Umbilical cord (tissue), 1 donor: ENCODE measurements at regions not wholly inside any gene's neighbourhood (a gene's known extent, or its start where the extent isn't known, plus 50 kb on each side); places are given as distances from the start of the nearest gene placed in this dataset.

ENCODE experiments used
- DNase-seq: peaks from one replicate; pipeline ENCODE4 v3.0.0-alpha.2; 2015; ENCODE audit warnings: low spot score

- DNase-seq: no peak
Measured at GRCh38 chr18:67380867-67381266, 135.7 kb downstream of the DSEL start.

- no peak for DNase-seq
Measured at GRCh38 chr18:67379981-67380380, 136.5 kb downstream of the DSEL start.

- DNase-seq: no peak
Measured at GRCh38 chr18:67376372-67376771, 140.1 kb downstream of the DSEL start.

- DNase-seq: no peak
Measured at GRCh38 chr18:67373636-67374035, 142.9 kb downstream of the DSEL start.

- DNase-seq: no peak
Measured at GRCh38 chr18:67367540-67367939, 149.0 kb downstream of the DSEL start.

GRCh38 chr18:67363694-67364093 lies 152.8 kb downstream of the DSEL start:
- DNase-seq: no peak

- no peak for DNase-seq
Measured at GRCh38 chr18:67362906-67363305, 153.6 kb downstream of the DSEL start.

GRCh38 chr18:67359873-67360838 lies 156.4 kb downstream of the DSEL start:
- DNase-seq: peak; percentile 94

GRCh38 chr18:67358947-67359346 lies 157.6 kb downstream of the DSEL start:
- DNase-seq: no peak

- DNase-seq: no peak
Measured at GRCh38 chr18:67354692-67355091, 161.8 kb downstream of the DSEL start.

GRCh38 chr18:67354091-67354490 lies 162.4 kb downstream of the DSEL start:
- no peak for DNase-seq

- DNase-seq: no peak
Measured at GRCh38 chr18:67347438-67347837, 169.1 kb downstream of the DSEL start.

- no peak for DNase-seq
Measured at GRCh38 chr18:67342159-67342558, 174.4 kb downstream of the DSEL start.

GRCh38 chr18:67337696-67338095 lies 178.8 kb downstream of the DSEL start:
- no peak for DNase-seq

- no peak for DNase-seq
Measured at GRCh38 chr18:67331857-67332256, 184.7 kb downstream of the DSEL start.

GRCh38 chr18:67319109-67319508 lies 197.4 kb downstream of the DSEL start:
- DNase-seq: no peak

- no peak for DNase-seq
Measured at GRCh38 chr18:67318651-67319050, 197.9 kb downstream of the DSEL start.

GRCh38 chr18:67310826-67311225 lies 205.7 kb downstream of the DSEL start:
- DNase-seq: no peak

- no peak for DNase-seq
Measured at GRCh38 chr18:67308819-67309218, 207.7 kb downstream of the DSEL start.

GRCh38 chr18:67305466-67305865 lies 211.1 kb downstream of the DSEL start:
- no peak for DNase-seq

- DNase-seq: peak; percentile 35
Measured at GRCh38 chr18:67302043-67302442, 214.5 kb downstream of the DSEL start.

- no peak for DNase-seq
Measured at GRCh38 chr18:67301592-67301991, 214.9 kb downstream of the DSEL start.

- no peak for DNase-seq
Measured at GRCh38 chr18:67300498-67300897, 216.0 kb downstream of the DSEL start.
